ENCODE measurements at regions not wholly inside any gene's neighbourhood (a gene's known extent, or its start where the extent isn't known, plus 50 kb on each side); places are given as distances from the start of the nearest gene placed in this dataset.

- TF ChIP-seq CTCF (IDR thresholded peaks at IDR 0.05) (no peak), POLR2A (IDR thresholded peaks at IDR 0.05) (no peak)
These were observed 197.5 kb downstream of the PTN start for GRCh38 chr7:137146012-137146455.
